VCaP (cell line): ENCODE measurements at regions not wholly inside any gene's neighbourhood (a gene's known extent, or its start where the extent isn't known, plus 50 kb on each side); places are given as distances from the start of the nearest gene placed in this dataset.
"Not testable (repeated sequence)": the region's sequence is repeated elsewhere in the genome, so short reads cannot be mapped to it uniquely, and the experiment has no call there.

Experiments used
- H3K27ac ChIP-seq: fragments of 450-650 bp; 2 replicates; pipeline ENCODE4 v1.5.1; 2017
- CTCF ChIP-seq: fragments of 450-650 bp; conservative IDR thresholded peaks from 2 replicates; pipeline ENCODE4 v1.5.1; 2017; ENCODE audit warnings: mild to moderate bottlenecking, moderate library complexity

- H3K27ac ChIP-seq, result not testable (repeated sequence)
Measured at GRCh38 chr21:27887808-27888455, 921.0 kb upstream of the ADAMTS5 start.

DNA sequence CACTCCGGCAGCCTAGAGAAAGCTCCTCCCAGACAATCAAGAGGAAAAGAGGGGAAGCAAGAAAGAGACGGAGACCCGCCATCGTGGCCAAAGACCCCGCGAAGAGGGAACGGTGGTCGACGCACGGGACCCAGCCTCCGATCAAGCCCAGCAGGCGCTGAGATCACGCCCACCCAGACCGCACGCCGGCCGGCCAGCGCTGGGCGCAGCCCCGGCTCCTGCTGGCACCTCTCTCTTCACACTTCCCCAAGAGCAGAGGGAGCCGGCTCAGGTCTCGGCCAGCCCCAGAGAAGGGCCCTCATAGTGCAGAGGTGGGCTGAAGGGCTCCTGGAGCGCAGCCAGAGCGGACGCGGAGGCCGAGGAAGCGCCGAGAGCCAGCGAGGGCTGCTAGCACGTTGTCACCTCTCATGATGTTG lies 918.4 kb upstream of the ADAMTS5 start:
- no peak for TF ChIP-seq CTCF
- no peak overlapping the region for H3K27ac ChIP-seq

DNA sequence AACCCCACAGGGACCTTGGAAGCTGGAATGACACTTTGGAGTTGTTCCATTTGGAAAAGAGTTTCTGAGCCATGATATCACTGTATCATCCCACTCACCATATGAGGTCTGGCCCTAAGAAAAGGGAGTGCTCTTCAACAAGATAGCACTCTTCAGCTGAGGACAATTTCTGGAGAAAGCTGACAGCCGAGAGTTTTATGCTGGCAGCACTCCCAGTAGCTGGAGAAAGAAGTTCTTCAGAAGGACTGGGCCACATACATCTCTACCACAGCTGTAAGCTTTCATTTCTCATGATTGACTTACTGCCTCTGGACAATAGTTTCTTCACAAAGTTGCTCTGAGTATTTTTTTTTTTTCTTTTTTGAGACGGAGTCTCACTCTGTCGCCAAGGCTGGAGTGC lies 914.4 kb upstream of the ADAMTS5 start:
- H3K27ac ChIP-seq, result not testable (repeated sequence)

DNA sequence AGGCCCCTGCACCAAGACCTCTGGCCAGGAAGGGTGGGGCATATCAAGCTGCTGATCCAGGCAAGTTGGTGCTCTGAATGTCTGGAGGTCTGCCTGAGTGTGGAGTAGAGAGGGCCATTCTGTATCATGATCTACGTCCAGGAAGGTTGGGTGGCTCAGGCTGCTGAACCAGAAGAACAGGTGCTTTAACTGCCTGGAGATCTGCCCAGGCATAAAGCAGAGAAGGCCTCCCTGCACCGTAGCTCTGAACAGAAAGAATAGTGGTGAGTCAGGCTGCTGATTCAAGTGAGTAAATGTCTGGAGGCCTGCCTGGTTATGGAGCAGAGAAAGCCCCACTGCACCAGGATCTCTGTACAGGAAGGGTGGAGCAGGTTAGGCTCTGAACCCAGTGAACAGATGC lies 905.5 kb upstream of the ADAMTS5 start:
- H3K27ac ChIP-seq, result peak overlapping the region; percentile 68

DNA sequence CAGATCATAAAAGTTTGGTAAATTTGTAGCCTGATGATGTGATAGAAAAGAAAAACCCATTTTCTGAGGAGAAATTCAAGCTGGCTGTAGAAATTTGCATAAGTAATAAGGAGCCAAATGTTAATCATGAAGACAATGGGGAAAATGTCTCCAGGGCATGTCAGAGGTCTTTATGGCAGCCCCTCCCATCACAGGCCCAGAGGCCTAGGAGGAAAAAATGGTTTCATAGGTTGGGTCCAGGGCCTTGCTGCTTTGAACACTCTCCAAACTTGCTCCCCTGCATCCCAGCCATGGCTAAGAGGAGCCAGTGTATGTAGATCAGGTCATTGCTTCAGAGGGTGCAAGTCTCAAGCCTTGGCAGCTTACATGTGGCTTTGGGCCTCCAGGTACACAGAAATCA lies 903.9 kb upstream of the ADAMTS5 start:
- H3K27ac ChIP-seq, result not testable (repeated sequence)

DNA sequence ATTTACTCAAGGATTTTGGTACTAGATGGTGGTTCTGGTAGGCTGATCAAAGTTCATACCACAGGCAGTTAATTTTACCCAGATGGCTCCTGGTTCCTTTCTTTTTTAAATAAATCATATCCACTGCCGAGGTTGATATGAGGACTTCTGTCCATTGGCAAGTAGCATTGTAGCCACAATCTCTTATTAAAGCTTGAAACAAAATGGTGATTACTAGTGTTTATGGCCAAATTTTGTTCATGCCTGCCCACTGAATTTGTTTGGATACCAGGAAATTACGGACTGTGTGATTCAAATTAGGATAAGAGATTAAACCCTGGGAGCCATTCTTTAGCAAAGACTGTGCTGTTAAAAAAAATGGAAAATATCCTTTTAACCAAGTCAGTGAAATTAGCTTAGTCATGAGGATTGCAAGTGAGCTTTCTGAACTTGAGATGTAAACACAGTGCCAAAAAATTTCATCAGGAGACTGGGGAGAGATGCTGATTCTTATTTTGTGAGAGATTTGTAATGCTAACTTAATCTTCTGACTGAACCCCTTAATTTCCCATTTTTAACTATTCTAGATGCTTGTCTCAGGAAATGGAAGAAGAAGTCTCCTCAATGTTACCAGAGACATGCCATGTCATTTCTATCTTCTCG lies 893.5 kb upstream of the ADAMTS5 start:
- not testable (repeated sequence) for H3K27ac ChIP-seq

DNA sequence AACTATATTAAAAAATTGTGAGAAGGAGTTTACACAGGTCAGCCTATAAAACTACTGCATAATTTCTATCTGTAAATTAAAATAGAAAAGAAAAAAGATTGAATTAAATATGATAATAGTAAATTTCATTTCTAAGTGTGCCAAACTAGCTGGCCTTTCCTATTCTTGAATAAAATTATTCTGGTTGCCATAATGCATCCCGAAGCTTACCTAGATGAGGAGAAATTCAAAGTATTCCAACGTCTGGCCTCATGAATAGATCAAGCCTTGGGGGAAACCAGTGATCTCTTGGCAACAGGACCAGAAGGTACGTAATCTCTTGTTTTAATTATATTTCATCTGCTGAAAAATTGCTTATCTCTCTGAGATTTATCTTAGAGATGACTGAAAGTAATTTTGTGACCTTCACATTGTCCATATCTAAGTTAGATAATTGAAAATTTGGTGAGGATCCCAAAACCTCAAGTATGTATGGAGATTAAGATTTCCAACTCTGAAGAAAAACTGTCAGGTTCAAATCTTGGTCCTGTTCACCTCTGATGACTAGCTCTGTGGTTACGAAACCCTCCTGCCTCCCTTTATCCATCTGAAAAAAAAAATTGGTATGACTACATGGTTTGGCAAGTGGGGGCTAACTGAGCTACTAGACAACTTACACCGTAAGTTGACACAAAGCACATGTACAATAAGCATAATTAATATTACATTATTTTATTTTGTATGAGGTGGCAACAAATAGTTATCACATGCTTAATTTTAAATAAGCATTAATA lies 891.4 kb upstream of the ADAMTS5 start:
- H3K27ac ChIP-seq, result not testable (repeated sequence)

GRCh38 chr21:27856988-27857387 lies 890.1 kb upstream of the ADAMTS5 start:
- not testable (repeated sequence) for H3K27ac ChIP-seq

- TF ChIP-seq CTCF, result no peak
Measured at GRCh38 chr21:27841084-27841672, 874.3 kb upstream of the ADAMTS5 start.

DNA sequence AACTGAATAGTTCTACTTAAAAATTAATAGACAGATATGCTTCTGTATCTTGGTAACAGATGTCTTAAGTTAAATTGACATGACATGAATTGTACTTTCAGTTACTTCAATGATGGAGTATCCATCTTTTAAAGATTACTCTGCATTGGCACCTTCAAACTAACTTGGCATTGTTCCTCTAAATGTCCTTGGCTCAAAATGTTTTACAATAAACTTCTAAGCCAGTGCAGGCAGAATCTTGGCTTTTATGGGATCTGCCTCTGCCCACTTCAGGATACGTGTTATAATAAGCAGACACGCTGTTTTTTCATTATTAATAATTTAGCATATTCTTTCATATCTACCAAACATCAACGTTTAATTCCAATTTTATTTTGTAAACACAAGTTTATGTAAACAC lies 873.4 kb upstream of the ADAMTS5 start:
- H3K27ac ChIP-seq, result no peak overlapping the region
- no peak for TF ChIP-seq CTCF

More at GRCh38 chr21:27841084-27841672, 874.3 kb upstream of the ADAMTS5 start:
- no peak overlapping the region for H3K27ac ChIP-seq

GRCh38 chr21:27839512-27840115 lies 872.7 kb upstream of the ADAMTS5 start:
- no peak for TF ChIP-seq CTCF
- H3K27ac ChIP-seq, result no peak overlapping the region
